Inflammatory macrophage treated with lipopolysaccharide for 1 hour (primary cell): ENCODE measurements at regions not wholly inside any gene's neighbourhood (a gene's known extent, or its start where the extent isn't known, plus 50 kb on each side); places are given as distances from the start of the nearest gene placed in this dataset.
"Not testable (repeated sequence)": the region's sequence is repeated elsewhere in the genome, so short reads cannot be mapped to it uniquely, and the experiment has no call there.

Source experiments
- DNase-seq, 2 donors: peaks; one replicate each; pipeline ENCODE4 v3.0.0-alpha.2; 2020 to 2022

DNA sequence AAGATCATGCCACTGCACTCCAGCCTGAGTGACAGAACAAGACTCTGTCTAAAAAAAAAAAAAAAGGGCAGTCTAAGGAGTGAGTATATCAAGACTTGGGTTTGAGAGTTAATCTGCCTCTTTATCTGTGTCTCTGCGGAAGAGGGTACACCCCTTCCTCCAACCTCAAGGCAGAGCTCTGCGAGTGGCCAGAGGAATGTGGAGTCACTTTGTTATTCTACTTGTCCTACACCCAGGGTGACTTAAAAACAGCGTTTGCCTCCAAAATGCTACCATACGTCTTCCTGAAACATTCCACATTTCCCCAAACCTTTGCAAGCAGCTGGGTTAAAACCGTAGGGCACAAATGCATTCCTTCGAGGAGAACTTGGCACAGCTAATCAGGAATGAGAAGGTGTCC, 199.9 kb downstream of the SHOX start:
- no peak for DNase-seq

- no peak for DNase-seq
Measured at GRCh38 chrX:829145-829544, 198.6 kb downstream of the SHOX start.

DNA sequence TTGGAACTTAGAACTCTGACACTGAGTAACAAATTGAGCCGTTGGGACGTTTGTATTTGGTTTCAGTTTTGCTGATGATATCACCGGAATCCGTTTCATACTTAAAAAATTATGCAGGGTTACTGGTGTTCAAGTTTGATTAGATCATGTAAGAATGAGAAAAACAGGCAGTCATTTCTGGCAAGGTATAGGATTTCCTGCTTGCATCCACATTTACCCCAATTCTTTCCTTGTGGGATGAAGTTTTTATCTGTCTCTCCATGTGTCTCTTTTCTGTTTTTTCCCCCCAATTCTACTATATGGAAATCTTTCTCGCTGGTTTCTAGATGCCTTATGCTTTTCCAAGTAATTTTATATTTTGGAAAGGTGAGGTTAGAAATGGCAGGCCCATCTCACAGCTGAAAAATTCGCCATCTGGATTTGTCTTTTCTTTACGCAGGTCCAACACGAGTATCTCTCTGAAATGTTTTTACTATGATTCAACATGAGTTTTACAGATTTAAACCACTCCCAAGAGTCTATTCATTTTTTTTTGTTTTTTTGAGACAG, 197.9 kb downstream of the SHOX start:
- DNase-seq: peak in 1 of 2 donors; percentile 15

DNA sequence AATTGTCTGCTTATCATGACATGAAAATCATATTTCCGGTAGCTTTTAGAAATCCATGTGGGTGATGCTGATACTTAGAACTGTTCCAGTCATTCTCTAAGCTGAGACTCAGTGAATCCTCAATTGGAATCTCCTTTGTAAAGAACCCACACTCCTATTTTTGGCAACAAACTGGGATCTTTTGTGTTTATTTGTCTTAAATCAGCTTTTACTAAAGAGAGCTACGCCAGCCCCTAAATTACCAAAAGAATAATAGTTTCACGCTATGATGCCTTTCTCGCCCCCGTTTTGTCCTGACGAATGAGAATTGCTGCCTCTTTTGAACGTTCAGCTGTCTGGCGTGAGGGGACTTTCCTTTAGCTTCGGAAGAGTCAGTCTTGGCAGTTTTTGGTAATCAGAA, 195.9 kb downstream of the SHOX start:
- DNase-seq: no peak

GRCh38 chrX:825991-826390, 195.4 kb downstream of the SHOX start:
- DNase-seq: peak; percentile 7 to 47

- DNase-seq: not testable (repeated sequence)
Measured at GRCh38 chrX:823073-823472, 192.5 kb downstream of the SHOX start.

DNA sequence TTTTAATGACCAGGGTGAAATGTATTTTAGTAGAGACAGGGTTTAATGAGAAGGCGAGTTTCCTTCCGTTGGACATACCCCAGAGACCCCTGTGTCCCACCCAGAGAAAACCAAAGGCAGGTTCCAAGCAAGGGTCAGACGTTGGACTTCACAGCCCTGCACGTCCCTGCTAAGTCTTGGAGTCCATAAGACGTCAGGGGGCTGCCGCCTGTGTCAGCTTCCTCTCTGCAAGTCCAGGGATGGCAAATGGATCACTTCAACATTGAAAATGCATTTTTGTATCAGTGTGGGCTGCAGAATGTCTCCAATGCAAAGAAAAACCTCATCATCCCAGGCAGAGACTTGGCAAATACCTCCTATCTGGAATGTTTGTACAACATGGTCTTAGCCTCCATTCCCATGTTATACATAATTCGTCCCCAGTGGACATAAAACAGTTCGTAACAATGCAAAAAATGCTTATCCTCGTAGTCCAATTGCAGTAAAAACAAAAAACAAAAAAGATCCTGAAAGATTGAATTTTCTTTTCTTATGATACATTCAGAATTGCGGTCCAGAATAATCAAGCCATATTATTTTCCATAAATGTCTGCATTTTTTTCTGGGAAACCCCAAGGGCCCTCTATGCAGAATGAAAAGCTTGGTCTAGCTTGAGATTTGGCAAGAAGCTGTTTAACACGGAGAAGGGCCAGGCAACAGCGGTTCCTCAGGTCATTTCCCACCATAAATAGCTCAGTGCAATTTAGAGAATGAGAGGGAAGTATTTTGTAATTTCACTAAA, 190.9 kb downstream of the SHOX start:
- DNase-seq: no peak

GRCh38 chrX:819684-820083, 189.1 kb downstream of the SHOX start:
- no peak for DNase-seq

- no peak for DNase-seq
Measured at GRCh38 chrX:817759-818300, 187.2 kb downstream of the SHOX start.

DNA sequence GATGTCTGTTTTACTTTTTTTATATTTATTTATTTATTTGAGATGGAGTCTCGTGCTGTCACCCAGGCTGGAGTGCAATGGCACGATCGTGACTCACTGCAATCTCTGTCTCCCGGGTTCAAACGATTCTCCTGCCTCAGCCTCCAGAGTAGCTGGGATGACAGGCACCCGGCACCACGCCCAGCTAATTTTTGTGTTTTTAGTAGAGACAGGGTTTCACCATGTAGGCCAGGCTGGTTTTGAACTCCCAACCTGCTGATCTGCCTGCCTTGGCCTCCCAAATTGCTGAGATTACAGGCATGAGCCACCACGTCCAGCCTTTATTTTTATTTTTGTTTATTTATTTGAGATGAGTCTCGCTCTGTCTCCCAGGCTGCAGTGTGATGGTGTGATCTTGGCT, 186.6 kb downstream of the SHOX start:
- not testable (repeated sequence) for DNase-seq

DNA sequence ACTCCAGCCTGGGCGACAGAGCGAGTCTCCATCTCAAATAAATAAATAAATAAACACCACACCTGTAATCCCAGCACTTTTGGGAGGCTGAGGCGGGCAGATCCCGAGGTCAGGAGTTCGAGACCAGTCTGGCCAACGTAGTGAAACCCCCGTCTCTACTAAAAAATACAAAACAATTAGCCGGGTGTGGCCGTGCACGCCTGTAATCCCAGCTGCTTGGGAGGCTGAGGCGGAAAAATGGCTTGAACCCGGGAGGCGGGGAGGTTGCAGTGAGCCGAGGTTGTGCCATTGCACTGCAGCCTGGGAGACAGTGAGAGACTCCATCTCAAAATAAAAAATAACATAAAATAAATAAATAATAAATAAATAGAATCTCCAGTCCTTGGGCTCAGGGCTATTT, 185.8 kb downstream of the SHOX start:
- no peak for DNase-seq

DNA sequence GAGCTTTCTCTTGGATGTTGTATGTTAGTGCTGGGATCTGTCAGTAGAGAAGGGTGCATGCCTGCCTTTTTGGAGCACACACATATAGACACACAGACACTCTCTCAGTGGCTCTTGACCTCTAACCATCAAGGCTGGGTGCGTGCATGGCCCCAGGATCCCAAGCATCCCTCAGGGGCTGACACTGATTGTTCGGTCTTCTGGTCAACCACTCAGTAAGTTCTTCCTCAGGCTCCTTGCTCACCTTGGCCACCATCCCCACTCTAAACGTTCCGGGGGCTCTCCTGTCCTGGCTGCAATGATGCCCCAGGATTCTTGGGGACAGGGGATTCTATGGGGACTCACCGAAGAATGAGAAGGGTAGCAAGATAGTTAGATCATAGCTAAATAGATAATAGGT, 179.6 kb downstream of the SHOX start:
- DNase-seq: no peak

GRCh38 chrX:809081-809480, 178.5 kb downstream of the SHOX start:
- no peak for DNase-seq

GRCh38 chrX:806586-806985, 176.0 kb downstream of the SHOX start:
- no peak for DNase-seq

DNA sequence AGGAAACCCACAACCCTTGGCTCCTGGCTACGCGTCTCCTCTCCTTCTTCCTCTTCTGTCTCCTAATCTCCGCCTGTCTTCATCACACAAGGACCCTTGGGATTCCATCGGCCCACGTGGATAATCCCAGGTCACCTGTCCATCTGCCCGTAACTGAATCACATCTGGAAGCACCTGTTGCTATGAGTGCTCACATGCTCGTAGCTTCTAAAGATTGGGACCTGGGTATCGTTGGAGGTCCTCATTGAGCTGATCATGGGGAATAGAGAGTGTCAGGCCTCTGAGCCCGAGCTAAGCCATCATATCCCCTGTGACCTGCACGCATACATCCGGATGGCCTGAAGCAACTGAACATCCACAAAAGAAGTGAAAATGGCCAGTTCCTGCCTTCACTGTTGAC, 175.4 kb downstream of the SHOX start:
- DNase-seq: no peak

DNA sequence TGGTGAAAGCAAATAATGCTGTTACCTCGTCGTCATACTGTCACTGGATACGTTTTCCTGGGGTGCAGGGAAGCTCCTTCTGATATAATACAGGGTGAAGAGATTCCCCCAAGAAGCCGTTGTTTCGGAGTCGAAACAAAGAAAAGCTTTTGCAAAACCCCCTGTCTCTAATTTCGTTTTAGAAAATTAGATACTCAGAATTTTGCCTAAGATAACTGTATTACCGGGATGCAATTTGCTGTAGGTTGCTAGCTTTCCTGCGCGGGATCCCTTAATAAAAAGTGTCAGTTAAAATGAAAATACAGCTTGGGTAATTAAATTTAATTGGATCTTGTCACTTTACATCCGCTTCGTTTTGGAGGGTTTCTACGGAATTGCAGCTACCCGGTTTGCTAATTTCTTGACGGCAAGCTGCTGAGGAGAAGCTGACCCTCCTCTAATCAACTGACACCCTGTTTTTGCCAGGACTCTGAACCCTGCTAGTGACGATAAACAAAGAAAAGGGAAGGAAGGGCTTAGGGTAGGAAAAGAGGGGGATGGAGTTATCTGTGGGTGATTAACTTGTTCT, 174.6 kb downstream of the SHOX start:
- no peak for DNase-seq

DNA sequence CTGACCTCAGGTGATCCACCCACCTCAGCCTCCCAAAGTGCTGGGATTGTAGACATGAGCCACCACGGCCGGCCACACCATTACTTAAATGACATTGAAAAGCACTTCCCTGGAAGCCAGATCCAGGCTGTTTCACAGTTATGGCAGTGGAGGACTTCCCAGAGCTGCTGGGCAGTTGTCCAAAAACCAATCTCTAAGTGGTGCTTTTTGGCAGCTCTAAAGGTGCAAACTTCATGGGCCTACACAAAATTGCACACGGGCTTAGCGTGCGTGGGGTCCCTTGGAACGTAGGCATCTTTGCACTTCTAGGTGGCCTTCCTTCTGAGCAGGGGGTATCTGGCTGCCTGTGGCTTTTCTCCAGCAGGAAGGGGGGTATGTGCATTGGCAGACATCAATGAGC, 172.3 kb downstream of the SHOX start:
- no peak for DNase-seq

- no peak for DNase-seq
Measured at GRCh38 chrX:799808-800207, 169.2 kb downstream of the SHOX start.

DNA sequence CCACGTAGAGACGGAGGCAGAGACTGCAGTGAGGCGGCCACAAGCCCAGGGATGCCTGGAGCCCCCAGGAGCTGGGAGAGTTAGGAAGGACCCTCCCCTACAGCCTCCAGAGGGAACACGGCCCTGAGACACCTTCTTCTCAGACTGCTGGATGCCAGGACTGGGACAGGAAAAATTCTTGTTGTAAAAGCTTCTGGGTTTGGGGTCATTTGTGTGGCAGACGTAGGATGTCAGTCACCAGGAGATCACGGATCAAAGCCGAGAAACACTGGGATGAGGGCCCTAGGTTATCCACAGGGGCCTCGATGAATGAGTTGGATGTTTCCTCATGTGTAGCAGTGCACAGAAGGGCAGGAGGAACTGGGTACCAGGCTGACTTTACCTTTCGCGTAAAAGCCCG, 163.7 kb downstream of the SHOX start:
- DNase-seq: no peak

- no peak for DNase-seq
Measured at GRCh38 chrX:793216-793770, 162.7 kb downstream of the SHOX start.

- no peak for DNase-seq
Measured at GRCh38 chrX:791479-792034, 161.0 kb downstream of the SHOX start.

- no peak for DNase-seq
Measured at GRCh38 chrX:790783-791360, 160.3 kb downstream of the SHOX start.

DNA sequence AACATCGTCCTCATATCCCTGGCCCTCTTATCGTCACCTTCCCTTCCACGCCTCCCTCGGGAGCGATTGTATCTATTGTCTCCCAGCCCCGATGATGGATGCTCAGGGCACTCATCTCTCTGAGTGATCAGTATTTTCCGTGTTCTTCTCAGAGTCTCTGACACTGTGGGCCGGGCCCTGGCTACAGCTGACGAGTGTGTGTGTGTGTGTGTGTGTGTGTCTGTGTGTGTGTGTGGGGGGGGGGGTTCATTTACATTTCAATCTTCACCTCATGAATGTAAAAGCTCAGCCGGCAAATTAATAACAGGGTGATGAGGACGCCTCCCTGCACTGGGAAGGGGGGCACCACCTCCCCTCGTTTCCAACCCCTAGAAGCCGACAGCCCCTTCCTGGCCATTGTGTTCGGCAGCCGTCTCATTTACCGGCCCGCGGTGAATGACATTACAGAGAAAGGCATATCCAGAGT, 159.5 kb downstream of the SHOX start:
- no peak for DNase-seq
